ENCODE measurements at regions not wholly inside any gene's neighbourhood (a gene's known extent, or its start where the extent isn't known, plus 50 kb on each side); places are given as distances from the start of the nearest gene placed in this dataset.

GRCh38 chr3:115520241-115520640 lies 103.1 kb upstream of the GAP43 start:
- DNase-seq (no peak), ATAC-seq (replicated peaks) (no peak)
- Mint-ChIP-seq H3K4me1 (ENCODE audit: low read depth in 2 of 2) (peaks cover 0 to 2% of the 10 kb centered on the region in 2 donors), H3K9me3 (no peaks in the 10 kb centered on the region), H3K27me3 (peaks cover 13 to 23% of the 10 kb centered on the region in 2 donors), H3K36me3 (ENCODE audit: insufficient read depth) (no peaks in the 10 kb centered on the region), H3K27ac (no peak overlapping the region), H3K4me3 (no peak overlapping the region)

GRCh38 chr3:115520651-115521245 lies 102.6 kb upstream of the GAP43 start:
- Mint-ChIP-seq H3K9me3 (no peaks in the 10 kb centered on the region), H3K36me3 (ENCODE audit: insufficient read depth) (no peaks in the 10 kb centered on the region), H3K4me3 (no peak overlapping the region), H3K27ac (no peak overlapping the region), H3K27me3 (peaks cover 13 to 23% of the 10 kb centered on the region in 2 donors), H3K4me1 (ENCODE audit: low read depth in 2 of 2) (peaks cover 0 to 2% of the 10 kb centered on the region in 2 donors)
- no peak for ATAC-seq (replicated peaks)
- DNase-seq: no peak

GRCh38 chr3:115523458-115523857 lies 99.9 kb upstream of the GAP43 start:
- H3K27ac Mint-ChIP-seq: no peak overlapping the region
- no peak overlapping the region for H3K4me3 Mint-ChIP-seq
- no peaks in the 10 kb centered on the region for H3K9me3 Mint-ChIP-seq
- peaks cover 0 to 2% of the 10 kb centered on the region in 2 donors for H3K4me1 Mint-ChIP-seq (ENCODE audit: low read depth in 2 of 2)
- no peak for ATAC-seq (replicated peaks)
- peaks cover 11 to 26% of the 10 kb centered on the region in 2 donors for H3K27me3 Mint-ChIP-seq
- H3K36me3 Mint-ChIP-seq (ENCODE audit: insufficient read depth): no peaks in the 10 kb centered on the region
- no peak for DNase-seq

- no peak for DNase-seq
- H3K27ac Mint-ChIP-seq: no peak overlapping the region
- peaks cover 5 to 21% of the 10 kb centered on the region in 2 donors for H3K27me3 Mint-ChIP-seq
- no peaks in the 10 kb centered on the region for H3K36me3 Mint-ChIP-seq (ENCODE audit: insufficient read depth)
- no peak for ATAC-seq (replicated peaks)
- peaks cover 0 to 2% of the 10 kb centered on the region in 2 donors for H3K4me1 Mint-ChIP-seq (ENCODE audit: low read depth in 2 of 2)
- no peak overlapping the region for H3K4me3 Mint-ChIP-seq
- no peaks in the 10 kb centered on the region for H3K9me3 Mint-ChIP-seq
These were observed 98.8 kb upstream of the GAP43 start for GRCh38 chr3:115524549-115524948.

- H3K4me3 Mint-ChIP-seq: no peak overlapping the region
- H3K27me3 Mint-ChIP-seq: peaks cover 10 to 24% of the 10 kb centered on the region in 2 donors
- H3K4me1 Mint-ChIP-seq (ENCODE audit: low read depth in 2 of 2): no peaks in the 10 kb centered on the region
- no peak overlapping the region for H3K27ac Mint-ChIP-seq
- ATAC-seq (replicated peaks) (no peak), DNase-seq (no peak)
- H3K9me3 Mint-ChIP-seq: no peaks in the 10 kb centered on the region
- H3K36me3 Mint-ChIP-seq (ENCODE audit: insufficient read depth): no peaks in the 10 kb centered on the region
These were observed 97.6 kb upstream of the GAP43 start for GRCh38 chr3:115525731-115526130.

DNA sequence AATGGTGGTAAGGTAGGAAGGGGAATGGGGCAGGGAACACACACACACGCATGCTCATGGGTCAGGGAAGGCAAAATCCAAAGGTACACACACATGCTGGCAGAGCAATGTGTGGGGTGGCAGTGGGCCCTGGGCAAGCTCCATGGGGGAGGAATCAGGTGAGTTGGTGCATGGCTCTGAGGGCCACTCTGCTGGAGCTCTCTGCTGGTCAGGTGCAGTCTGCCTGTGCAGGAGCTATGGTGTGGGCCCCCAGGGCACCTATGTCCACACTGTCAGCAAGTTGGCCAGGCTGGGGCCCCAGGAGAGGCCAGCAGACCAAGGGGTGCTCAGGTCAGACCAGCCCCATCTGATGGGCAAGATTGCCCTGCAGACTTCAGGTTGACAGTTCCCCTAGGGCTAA lies 90.1 kb upstream of the GAP43 start:
- Mint-ChIP-seq H3K4me1 (ENCODE audit: low read depth in 2 of 2) (no peaks in the 10 kb centered on the region), H3K4me3 (no peak overlapping the region), H3K36me3 (ENCODE audit: insufficient read depth) (no peaks in the 10 kb centered on the region), H3K9me3 (no peaks in the 10 kb centered on the region), H3K27me3 (peaks cover 45 to 61% of the 10 kb centered on the region in 2 donors), H3K27ac (no peak overlapping the region)
- no peak for ATAC-seq (replicated peaks)
- no peak for DNase-seq

GRCh38 chr3:115536171-115536570 lies 87.1 kb upstream of the GAP43 start:
- Mint-ChIP-seq H3K36me3 (ENCODE audit: insufficient read depth) (no peaks in the 10 kb centered on the region), H3K9me3 (no peaks in the 10 kb centered on the region), H3K4me1 (ENCODE audit: low read depth in 2 of 2) (no peaks in the 10 kb centered on the region), H3K27ac (no peak overlapping the region), H3K27me3 (peaks cover 44 to 48% of the 10 kb centered on the region in 2 donors), H3K4me3 (no peak overlapping the region)
- DNase-seq (no peak), ATAC-seq (replicated peaks) (no peak)

DNA sequence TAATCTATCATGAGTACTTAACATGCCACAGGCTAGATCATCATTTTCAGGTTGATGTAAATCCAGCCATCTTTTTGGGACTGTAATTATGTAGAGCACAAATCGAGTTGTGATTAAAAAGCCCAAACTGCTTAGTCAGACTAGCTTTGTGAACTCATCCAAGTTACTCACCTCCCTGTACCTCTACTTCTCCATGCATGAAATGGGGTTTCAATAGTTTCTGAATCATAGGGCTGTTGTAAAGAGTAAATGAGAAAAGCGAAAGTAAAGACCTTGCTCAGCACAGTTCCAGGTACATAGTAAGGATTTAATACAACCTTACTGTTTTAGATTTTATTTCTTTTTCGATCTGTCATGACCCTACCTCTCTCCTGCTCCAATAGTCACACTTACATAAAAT lies 85.6 kb upstream of the GAP43 start:
- Mint-ChIP-seq H3K9me3 (no peaks in the 10 kb centered on the region), H3K4me3 (no peak overlapping the region), H3K36me3 (ENCODE audit: insufficient read depth) (no peaks in the 10 kb centered on the region), H3K27me3 (peaks cover 38 to 41% of the 10 kb centered on the region in 2 donors), H3K4me1 (ENCODE audit: low read depth in 2 of 2) (no peaks in the 10 kb centered on the region), H3K27ac (no peak overlapping the region)
- DNase-seq: no peak
- ATAC-seq (replicated peaks): no peak

- peaks cover 9 to 10% of the 10 kb centered on the region in 2 donors for H3K27me3 Mint-ChIP-seq
- H3K36me3 Mint-ChIP-seq (ENCODE audit: insufficient read depth): no peaks in the 10 kb centered on the region
- no peak overlapping the region for H3K27ac Mint-ChIP-seq
- DNase-seq (no peak), ATAC-seq (replicated peaks) (no peak)
- no peak overlapping the region for H3K4me3 Mint-ChIP-seq
- no peaks in the 10 kb centered on the region for H3K9me3 Mint-ChIP-seq
- no peaks in the 10 kb centered on the region for H3K4me1 Mint-ChIP-seq (ENCODE audit: low read depth in 2 of 2)
These were observed 76.1 kb upstream of the GAP43 start for GRCh38 chr3:115547207-115547606.

- peaks cover 15 to 22% of the 10 kb centered on the region in 2 donors for H3K27me3 Mint-ChIP-seq
- H3K4me3 Mint-ChIP-seq: no peak overlapping the region
- ATAC-seq (replicated peaks): no peak
- H3K27ac Mint-ChIP-seq: no peak overlapping the region
- H3K9me3 Mint-ChIP-seq: no peaks in the 10 kb centered on the region
- no peaks in the 10 kb centered on the region for H3K36me3 Mint-ChIP-seq (ENCODE audit: insufficient read depth)
- DNase-seq: no peak
- no peaks in the 10 kb centered on the region for H3K4me1 Mint-ChIP-seq (ENCODE audit: low read depth in 2 of 2)
These were observed 74.7 kb upstream of the GAP43 start for GRCh38 chr3:115548611-115549010.

DNA sequence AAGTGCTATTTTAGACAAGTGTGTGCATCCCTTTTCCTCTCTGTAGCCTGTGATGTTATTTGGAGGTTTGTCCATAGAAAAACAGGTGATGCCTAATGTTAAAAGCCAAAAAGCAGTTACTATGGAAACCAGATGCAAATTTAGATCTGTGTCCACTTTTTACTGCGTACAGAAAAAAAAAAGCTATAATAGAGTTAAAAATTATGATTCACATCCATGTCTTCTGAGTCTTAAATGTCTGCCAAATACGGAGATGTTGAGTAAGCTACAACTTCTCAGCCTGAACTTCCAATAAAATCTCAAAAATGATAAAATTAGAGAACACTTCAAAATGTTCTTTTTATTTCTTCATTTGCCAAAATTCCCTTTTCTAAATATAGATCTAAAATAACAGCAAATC lies 74.2 kb upstream of the GAP43 start:
- Mint-ChIP-seq H3K36me3 (ENCODE audit: insufficient read depth) (no peaks in the 10 kb centered on the region), H3K9me3 (no peaks in the 10 kb centered on the region), H3K27ac (no peak overlapping the region), H3K4me1 (ENCODE audit: low read depth in 2 of 2) (no peaks in the 10 kb centered on the region), H3K4me3 (no peak overlapping the region), H3K27me3 (peaks cover 19 to 27% of the 10 kb centered on the region in 2 donors)
- ATAC-seq (replicated peaks) (no peak), DNase-seq (no peak)

DNA sequence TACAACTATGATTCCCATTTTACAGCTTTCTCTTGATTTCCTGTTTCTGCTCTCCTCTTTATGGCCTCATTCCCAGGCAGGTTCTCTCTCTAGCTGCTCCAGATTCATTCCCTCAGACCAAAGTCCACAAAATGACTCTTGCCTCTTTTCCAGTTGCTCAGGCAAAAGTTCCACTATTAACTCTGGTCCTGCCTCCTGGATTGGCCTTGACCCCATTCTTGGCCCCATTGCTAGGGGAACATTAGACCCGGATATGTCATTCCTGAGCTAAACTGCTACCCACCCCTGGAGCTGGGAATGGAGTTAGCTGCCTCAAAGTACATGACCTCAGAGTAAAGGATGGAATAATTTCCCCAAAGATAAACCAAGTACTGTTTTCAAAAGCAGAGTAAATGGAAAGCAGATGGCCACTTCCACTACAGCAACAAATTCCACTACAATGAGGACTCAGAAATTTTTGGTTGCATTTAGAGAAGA lies 73.0 kb upstream of the GAP43 start:
- H3K27me3 Mint-ChIP-seq: peaks cover 20 to 32% of the 10 kb centered on the region in 2 donors
- H3K9me3 Mint-ChIP-seq: no peaks in the 10 kb centered on the region
- no peak overlapping the region for H3K4me3 Mint-ChIP-seq
- no peaks in the 10 kb centered on the region for H3K4me1 Mint-ChIP-seq (ENCODE audit: low read depth in 2 of 2)
- no peaks in the 10 kb centered on the region for H3K36me3 Mint-ChIP-seq (ENCODE audit: insufficient read depth)
- no peak overlapping the region for H3K27ac Mint-ChIP-seq
- DNase-seq: no peak
- ATAC-seq (replicated peaks): no peak

GRCh38 chr3:115551016-115551415 lies 72.3 kb upstream of the GAP43 start:
- no peaks in the 10 kb centered on the region for H3K4me1 Mint-ChIP-seq (ENCODE audit: low read depth in 2 of 2)
- no peak for DNase-seq
- H3K27me3 Mint-ChIP-seq: peaks cover 20 to 34% of the 10 kb centered on the region in 2 donors
- no peaks in the 10 kb centered on the region for H3K36me3 Mint-ChIP-seq (ENCODE audit: insufficient read depth)
- ATAC-seq (replicated peaks): no peak
- H3K27ac Mint-ChIP-seq: no peak overlapping the region
- H3K4me3 Mint-ChIP-seq: no peak overlapping the region
- no peaks in the 10 kb centered on the region for H3K9me3 Mint-ChIP-seq

DNA sequence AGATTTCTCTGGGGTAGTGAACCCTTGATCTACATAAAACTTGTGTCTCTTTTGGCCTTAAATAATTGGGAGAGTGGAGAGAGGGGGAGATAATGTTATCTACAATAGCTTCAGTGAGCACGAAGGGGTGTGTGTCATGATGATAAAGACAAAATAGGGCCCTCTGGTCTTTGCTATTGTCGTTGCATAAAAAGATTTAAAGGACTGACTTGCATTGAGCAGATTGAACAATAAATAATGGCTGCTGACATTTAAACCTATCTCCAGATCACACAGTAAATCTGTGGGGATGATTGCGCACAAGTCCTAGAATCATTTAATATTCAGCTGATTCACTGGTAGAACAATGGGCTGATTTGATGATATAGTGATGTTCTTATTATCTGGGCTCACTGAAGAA lies 71.3 kb upstream of the GAP43 start:
- no peak overlapping the region for H3K27ac Mint-ChIP-seq
- H3K27me3 Mint-ChIP-seq: peaks cover 14 to 34% of the 10 kb centered on the region in 2 donors
- H3K9me3 Mint-ChIP-seq: no peaks in the 10 kb centered on the region
- H3K36me3 Mint-ChIP-seq (ENCODE audit: insufficient read depth): no peaks in the 10 kb centered on the region
- DNase-seq (no peak), ATAC-seq (replicated peaks) (no peak)
- H3K4me1 Mint-ChIP-seq (ENCODE audit: low read depth in 2 of 2): no peaks in the 10 kb centered on the region
- no peak overlapping the region for H3K4me3 Mint-ChIP-seq
